Naive B cell (primary cell): ENCODE measurements at regions not wholly inside any gene's neighbourhood (a gene's known extent, or its start where the extent isn't known, plus 50 kb on each side); places are given as distances from the start of the nearest gene placed in this dataset.

ENCODE experiments used
- ATAC-seq, 2 donors: fragments of 150-1000 bp; cut with Tn5 transposase; 2 replicates each; pipeline ENCODE4 v1.10.0; 2021; ENCODE audit warnings: low read depth in 2 of 2, mild to moderate bottlenecking in 2 of 2, moderate library complexity in 2 of 2
- DNase-seq: peaks from one replicate; pipeline ENCODE4 v3.0.0; 2022
- H3K27ac Mint-ChIP-seq, 6 donors: one replicate each; pipeline ENCODE4 v1.8.0; 2020 to 2022; ENCODE audit warnings: mild to moderate bottlenecking in 6 of 6, mixed read lengths in 6 of 6, moderate library complexity in 5 of 6, inconsistent platforms in 2 of 6
- H3K27me3 Mint-ChIP-seq, 3 donors: one replicate each; pipeline ENCODE4 v1.8.0; 2021 to 2022; ENCODE audit warnings: mixed read lengths in 3 of 3, mild to moderate bottlenecking in 1 of 3
- H3K36me3 Mint-ChIP-seq, 2 donors: one replicate each; pipeline ENCODE4 v1.8.0; 2020 to 2022; ENCODE audit warnings: mixed read lengths in 2 of 2, inconsistent platforms in 1 of 2, mild to moderate bottlenecking in 1 of 2
- H3K4me1 Mint-ChIP-seq, 3 donors: one replicate each; pipeline ENCODE4 v1.8.0; 2020 to 2022; ENCODE audit warnings: mixed read lengths in 3 of 3, inconsistent platforms in 1 of 3, mild to moderate bottlenecking in 1 of 3, moderate library complexity in 1 of 3
- H3K4me3 Mint-ChIP-seq, 8 donors: one replicate each; pipeline ENCODE4 v1.8.0; 2020 to 2022; ENCODE audit warnings: mild to moderate bottlenecking in 8 of 8, mixed read lengths in 8 of 8, moderate library complexity in 8 of 8, inconsistent platforms in 2 of 8
- H3K9me3 Mint-ChIP-seq, 7 donors: one replicate each; pipeline ENCODE4 v1.8.0; 2020 to 2022; ENCODE audit warnings: mixed read lengths in 7 of 7, mild to moderate bottlenecking in 5 of 7, inconsistent platforms in 2 of 7, moderate library complexity in 1 of 7

GRCh38 chr13:112141643-112142400, 74.9 kb downstream of the SOX1 start:
- H3K27me3 Mint-ChIP-seq, result peaks cover 5 to 27% (median 12%) of the 10 kb centered on the region in 3 donors
- ATAC-seq (no peak), DNase-seq (no peak)
- peaks cover 0 to 4% (median 0%) of the 10 kb centered on the region in 7 donors for H3K9me3 Mint-ChIP-seq
- no peaks in the 10 kb centered on the region for H3K4me1 Mint-ChIP-seq
- no peaks in the 10 kb centered on the region for H3K36me3 Mint-ChIP-seq
- no peak overlapping the region for H3K4me3 Mint-ChIP-seq
- H3K27ac Mint-ChIP-seq, result peak overlapping the region in 1 of 6 donors; percentile 57

- no peak for DNase-seq
- peaks cover 0 to 4% (median 0%) of the 10 kb centered on the region in 7 donors for H3K9me3 Mint-ChIP-seq
- H3K36me3 Mint-ChIP-seq, result no peaks in the 10 kb centered on the region
- H3K4me1 Mint-ChIP-seq, result no peaks in the 10 kb centered on the region
- H3K27ac Mint-ChIP-seq, result peak overlapping the region in 1 of 6 donors; percentile 57
- H3K27me3 Mint-ChIP-seq, result peaks cover 5 to 21% (median 12%) of the 10 kb centered on the region in 3 donors
- H3K4me3 Mint-ChIP-seq, result no peak overlapping the region
- ATAC-seq, result no peak
These were observed 75.5 kb downstream of the SOX1 start for GRCh38 chr13:112142401-112142930.

- no peak overlapping the region for H3K4me3 Mint-ChIP-seq
- no peak overlapping the region for H3K27ac Mint-ChIP-seq
- no peaks in the 10 kb centered on the region for H3K36me3 Mint-ChIP-seq
- ATAC-seq (no peak), DNase-seq (no peak)
- peaks cover 5 to 21% (median 8%) of the 10 kb centered on the region in 3 donors for H3K27me3 Mint-ChIP-seq
- H3K9me3 Mint-ChIP-seq, result peaks cover 0 to 5% (median 0%) of the 10 kb centered on the region in 7 donors
- H3K4me1 Mint-ChIP-seq, result no peaks in the 10 kb centered on the region
These were observed 76.2 kb downstream of the SOX1 start for GRCh38 chr13:112143046-112143752.

- no peaks in the 10 kb centered on the region for H3K4me1 Mint-ChIP-seq
- peaks cover 0 to 8% (median 0%) of the 10 kb centered on the region in 7 donors for H3K9me3 Mint-ChIP-seq
- ATAC-seq, result no peak
- H3K27ac Mint-ChIP-seq, result peak overlapping the region in 1 of 6 donors; percentile 58
- H3K4me3 Mint-ChIP-seq, result no peak overlapping the region
- no peaks in the 10 kb centered on the region for H3K36me3 Mint-ChIP-seq
- H3K27me3 Mint-ChIP-seq, result peaks cover 5 to 21% (median 8%) of the 10 kb centered on the region in 3 donors
- no peak for DNase-seq
These were observed 77.0 kb downstream of the SOX1 start for GRCh38 chr13:112143753-112144615.

- no peaks in the 10 kb centered on the region for H3K4me1 Mint-ChIP-seq
- no peaks in the 10 kb centered on the region for H3K36me3 Mint-ChIP-seq
- H3K4me3 Mint-ChIP-seq, result no peak overlapping the region
- no peak for ATAC-seq
- no peak overlapping the region for H3K27ac Mint-ChIP-seq
- peaks cover 4 to 21% (median 5%) of the 10 kb centered on the region in 3 donors for H3K27me3 Mint-ChIP-seq
- peaks cover 0 to 8% (median 0%) of the 10 kb centered on the region in 7 donors for H3K9me3 Mint-ChIP-seq
- DNase-seq, result no peak
These were observed 77.9 kb downstream of the SOX1 start for GRCh38 chr13:112144616-112145550.

GRCh38 chr13:112145551-112146360, 78.8 kb downstream of the SOX1 start:
- Mint-ChIP-seq H3K36me3 (no peaks in the 10 kb centered on the region), H3K27ac (no peak overlapping the region), H3K4me3 (no peak overlapping the region), H3K27me3 (peaks cover 4 to 21% (median 5%) of the 10 kb centered on the region in 3 donors), H3K9me3 (peaks cover 0 to 8% (median 0%) of the 10 kb centered on the region in 7 donors), H3K4me1 (no peaks in the 10 kb centered on the region)
- DNase-seq, result no peak
- no peak for ATAC-seq

GRCh38 chr13:112150352-112150751, 83.4 kb downstream of the SOX1 start:
- Mint-ChIP-seq H3K4me3 (no peak overlapping the region), H3K27me3 (peaks cover 0 to 9% (median 8%) of the 10 kb centered on the region in 3 donors), H3K4me1 (no peaks in the 10 kb centered on the region), H3K27ac (no peak overlapping the region), H3K36me3 (no peaks in the 10 kb centered on the region), H3K9me3 (peaks cover 0 to 5% (median 0%) of the 10 kb centered on the region in 7 donors)
- no peak for DNase-seq
- no peak for ATAC-seq

GRCh38 chr13:112152846-112153245, 85.9 kb downstream of the SOX1 start:
- ATAC-seq (no peak), DNase-seq (no peak)
- Mint-ChIP-seq H3K9me3 (peaks cover 1 to 16% (median 6%) of the 10 kb centered on the region in 7 donors), H3K4me3 (no peak overlapping the region), H3K27ac (peak overlapping the region in 1 of 6 donors; percentile 57), H3K4me1 (no peaks in the 10 kb centered on the region), H3K27me3 (peaks cover 0 to 9% (median 8%) of the 10 kb centered on the region in 3 donors), H3K36me3 (peaks cover 4 to 5% of the 10 kb centered on the region in 2 donors)

GRCh38 chr13:112153364-112153763, 86.4 kb downstream of the SOX1 start:
- Mint-ChIP-seq H3K27me3 (peaks cover 0 to 9% (median 8%) of the 10 kb centered on the region in 3 donors), H3K36me3 (peaks cover 6 to 8% of the 10 kb centered on the region in 2 donors), H3K27ac (no peak overlapping the region), H3K4me1 (no peaks in the 10 kb centered on the region), H3K9me3 (peaks cover 2 to 21% (median 9%) of the 10 kb centered on the region in 7 donors), H3K4me3 (no peak overlapping the region)
- no peak for ATAC-seq
- DNase-seq, result no peak

- Mint-ChIP-seq H3K27me3 (peaks cover 0 to 11% (median 9%) of the 10 kb centered on the region in 3 donors), H3K4me1 (no peaks in the 10 kb centered on the region), H3K27ac (no peak overlapping the region), H3K4me3 (no peak overlapping the region), H3K36me3 (peaks cover 6 to 8% of the 10 kb centered on the region in 2 donors), H3K9me3 (peaks cover 3 to 26% (median 9%) of the 10 kb centered on the region in 7 donors)
- DNase-seq (no peak), ATAC-seq (no peak)
These were observed 86.9 kb downstream of the SOX1 start for GRCh38 chr13:112153846-112154245.

GRCh38 chr13:112154301-112155060, 87.5 kb downstream of the SOX1 start:
- no peak overlapping the region for H3K27ac Mint-ChIP-seq
- H3K4me3 Mint-ChIP-seq, result no peak overlapping the region
- peaks cover 5 to 29% (median 10%) of the 10 kb centered on the region in 7 donors for H3K9me3 Mint-ChIP-seq
- DNase-seq, result no peak
- H3K36me3 Mint-ChIP-seq, result peaks cover 6 to 8% of the 10 kb centered on the region in 2 donors
- no peak for ATAC-seq
- peaks cover 0 to 13% (median 9%) of the 10 kb centered on the region in 3 donors for H3K27me3 Mint-ChIP-seq
- H3K4me1 Mint-ChIP-seq, result no peaks in the 10 kb centered on the region
